Brain microvascular endothelial cell (primary cell): ENCODE measurements at regions not wholly inside any gene's neighbourhood (a gene's known extent, or its start where the extent isn't known, plus 50 kb on each side); places are given as distances from the start of the nearest gene placed in this dataset.

Experiments
- DNase-seq: peaks from one replicate; pipeline ENCODE4 v3.0.0-alpha.2; 2020
- H3K27ac ChIP-seq: fragments of 250-450 bp; sonication (Bioruptor Pico); 2 replicates; pipeline ENCODE4 v1.5.1; 2020; ENCODE audit warnings: mild to moderate bottlenecking, moderate library complexity
- H3K27me3 ChIP-seq: fragments of 250-450 bp; sonication (Bioruptor Pico); replicated peaks from 2 replicates; pipeline ENCODE4 v1.5.1; 2020; ENCODE audit warnings: mild to moderate bottlenecking
- H3K36me3 ChIP-seq: fragments of 250-450 bp; sonication (Bioruptor Pico); replicated peaks from 2 replicates; pipeline ENCODE4 v1.5.1; 2020; ENCODE audit warnings: mild to moderate bottlenecking
- H3K4me3 ChIP-seq: 2 replicates; pipeline ENCODE4 v1.5.1; 2011; ENCODE audit warnings: low read depth, mild to moderate bottlenecking, control low read depth, low read length, moderate library complexity
- in situ Hi-C: cut with HindIII; loops from 2 replicates; pipeline ENCODE4 v1.10.0; 2017; ENCODE audit warnings: low sequenced_read_pairs, low pct_ligation_motif_present
- TF ChIP-seq, protein P1 (sequence below): IDR thresholded peaks from 2 replicates; pipeline ENCODE4 v1.5.1; 2011; ENCODE audit warnings: low read depth, mild to moderate bottlenecking, moderate library complexity, low read length, control low read depth, inconsistent platforms; ENCODE audit errors: missing control alignments

GRCh38 chr3:111465081-111465670 lies 76.8 kb upstream of the CD96 start:
- in situ Hi-C loops: no loop called here
- TF ChIP-seq, protein P1, sequence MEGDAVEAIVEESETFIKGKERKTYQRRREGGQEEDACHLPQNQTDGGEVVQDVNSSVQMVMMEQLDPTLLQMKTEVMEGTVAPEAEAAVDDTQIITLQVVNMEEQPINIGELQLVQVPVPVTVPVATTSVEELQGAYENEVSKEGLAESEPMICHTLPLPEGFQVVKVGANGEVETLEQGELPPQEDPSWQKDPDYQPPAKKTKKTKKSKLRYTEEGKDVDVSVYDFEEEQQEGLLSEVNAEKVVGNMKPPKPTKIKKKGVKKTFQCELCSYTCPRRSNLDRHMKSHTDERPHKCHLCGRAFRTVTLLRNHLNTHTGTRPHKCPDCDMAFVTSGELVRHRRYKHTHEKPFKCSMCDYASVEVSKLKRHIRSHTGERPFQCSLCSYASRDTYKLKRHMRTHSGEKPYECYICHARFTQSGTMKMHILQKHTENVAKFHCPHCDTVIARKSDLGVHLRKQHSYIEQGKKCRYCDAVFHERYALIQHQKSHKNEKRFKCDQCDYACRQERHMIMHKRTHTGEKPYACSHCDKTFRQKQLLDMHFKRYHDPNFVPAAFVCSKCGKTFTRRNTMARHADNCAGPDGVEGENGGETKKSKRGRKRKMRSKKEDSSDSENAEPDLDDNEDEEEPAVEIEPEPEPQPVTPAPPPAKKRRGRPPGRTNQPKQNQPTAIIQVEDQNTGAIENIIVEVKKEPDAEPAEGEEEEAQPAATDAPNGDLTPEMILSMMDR: no peak

DNA sequence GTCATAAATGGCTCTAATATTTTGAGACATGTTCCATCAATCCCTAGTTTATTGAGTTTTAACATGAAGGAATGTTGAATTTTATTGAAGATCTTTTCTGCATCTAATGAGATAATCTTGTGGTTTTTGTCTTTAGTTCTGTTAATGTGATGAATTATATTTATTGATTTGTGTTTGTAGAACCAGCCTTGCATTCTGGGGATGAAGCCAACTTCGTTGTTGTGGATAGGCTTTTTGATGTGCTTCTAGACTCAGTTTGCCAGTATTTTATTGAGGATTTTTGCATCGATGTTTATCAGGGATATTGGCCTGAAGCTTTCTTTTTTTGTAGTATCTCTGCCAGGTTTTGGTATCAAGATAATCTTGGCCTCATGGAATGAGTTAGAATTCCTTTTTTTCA lies 72.0 kb upstream of the CD96 start:
- TF ChIP-seq, protein P1: no peak
- DNase-seq: no peak
- Histone ChIP-seq H3K27me3 (no peaks in the 10 kb centered on the region), H3K4me3 (no peak overlapping the region), H3K27ac (no peak overlapping the region), H3K36me3 (no peaks in the 10 kb centered on the region)
- in situ Hi-C loops: no loop called here

More at GRCh38 chr3:111465081-111465670, 76.8 kb upstream of the CD96 start:
- no peaks in the 10 kb centered on the region for H3K27me3 ChIP-seq
- H3K27ac ChIP-seq: no peak overlapping the region
- no peaks in the 10 kb centered on the region for H3K36me3 ChIP-seq
- no peak for DNase-seq
- no peak overlapping the region for H3K4me3 ChIP-seq

- in situ Hi-C loops: no loop called here
- no peaks in the 10 kb centered on the region for H3K27me3 ChIP-seq
- H3K4me3 ChIP-seq: no peak overlapping the region
- TF ChIP-seq, protein P1: no peak
- no peak overlapping the region for H3K27ac ChIP-seq
- H3K36me3 ChIP-seq: no peaks in the 10 kb centered on the region
- DNase-seq: no peak
Observed at GRCh38 chr3:111471831-111472230, 70.2 kb upstream of the CD96 start.

DNA sequence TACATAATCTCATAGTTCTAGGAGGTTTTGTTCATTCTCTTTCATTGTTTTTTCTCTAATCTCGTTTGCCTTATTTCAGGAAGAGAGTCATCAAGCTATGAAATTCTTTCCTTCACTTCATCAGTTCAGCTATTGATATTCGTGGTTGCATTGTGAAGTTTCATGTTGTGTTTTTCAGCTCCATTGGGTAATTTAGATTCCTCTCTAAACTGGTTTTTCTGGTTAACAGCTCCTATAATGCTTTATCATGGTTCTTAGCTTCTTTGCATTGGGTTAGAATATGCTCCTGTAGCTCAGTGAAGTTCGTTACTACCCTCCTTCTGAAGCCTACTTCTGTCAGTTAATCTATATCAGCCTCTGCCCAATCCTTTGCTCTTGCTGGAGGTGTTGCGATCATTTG lies 69.4 kb upstream of the CD96 start:
- in situ Hi-C loops: no loop called here
- no peak overlapping the region for H3K27ac ChIP-seq
- no peak for DNase-seq
- H3K4me3 ChIP-seq: no peak overlapping the region
- no peaks in the 10 kb centered on the region for H3K27me3 ChIP-seq
- no peaks in the 10 kb centered on the region for H3K36me3 ChIP-seq
- TF ChIP-seq, protein P1: no peak

DNA sequence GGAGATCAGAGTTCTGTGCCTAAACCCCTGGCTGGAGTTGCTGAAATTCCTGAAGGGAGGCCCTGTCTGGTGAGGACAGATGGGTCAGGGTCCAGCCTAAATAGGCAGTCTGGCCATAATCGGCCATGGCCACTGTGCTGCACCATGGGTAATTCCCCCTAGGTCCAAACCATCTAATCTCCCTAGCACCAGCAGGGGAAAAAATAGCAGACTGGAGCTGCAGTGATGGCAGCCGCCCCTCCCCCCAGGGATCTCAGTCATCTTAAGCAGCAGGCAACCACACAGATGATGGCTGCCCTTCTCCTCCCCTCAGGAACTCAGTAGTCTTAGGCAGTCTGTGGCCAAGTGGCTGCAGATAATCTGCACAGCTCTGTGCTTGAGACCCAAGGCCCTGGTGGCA lies 68.4 kb upstream of the CD96 start:
- Histone ChIP-seq H3K4me3 (no peak overlapping the region), H3K27ac (no peak overlapping the region), H3K36me3 (no peaks in the 10 kb centered on the region), H3K27me3 (no peaks in the 10 kb centered on the region)
- TF ChIP-seq, protein P1: peak; percentile 20
- no peak for DNase-seq
- in situ Hi-C loops: no loop called here

- no peaks in the 10 kb centered on the region for H3K27me3 ChIP-seq
- H3K27ac ChIP-seq: no peak overlapping the region
- TF ChIP-seq, protein P1: no peak
- H3K4me3 ChIP-seq: no peak overlapping the region
- no peak for DNase-seq
- in situ Hi-C loops: no loop called here
- no peaks in the 10 kb centered on the region for H3K36me3 ChIP-seq
Observed at GRCh38 chr3:111476701-111477100, 65.3 kb upstream of the CD96 start.
